ENCODE measurements at regions not wholly inside any gene's neighbourhood (a gene's known extent, or its start where the extent isn't known, plus 50 kb on each side); places are given as distances from the start of the nearest gene placed in this dataset.
"Not testable (repeated sequence)": the region's sequence is repeated elsewhere in the genome, so short reads cannot be mapped to it uniquely, and the experiment has no call there.

GRCh38 chr13:62721893-62722292, 1306.2 kb upstream of the PCDH20 start:
- DNase-seq (ENCODE audit: low read depth) = no peak

GRCh38 chr13:62711948-62712347, 1296.3 kb upstream of the PCDH20 start:
- not testable (repeated sequence) for H3K27ac Mint-ChIP-seq (ENCODE audit: unreplicated experiment); H3K4me3 Mint-ChIP-seq (ENCODE audit: unreplicated experiment); H3K9me3 ChIP-seq (ENCODE audit: insufficient read depth, low read depth, low read length); H3K27me3 Mint-ChIP-seq (ENCODE audit: low read depth, unreplicated experiment); H3K4me1 ChIP-seq (ENCODE audit: insufficient read depth, low read length); H3K27ac ChIP-seq (ENCODE audit: low read depth, low read length); H4K20me1 ChIP-seq (ENCODE audit: insufficient read depth, low read length); H3K4me2 ChIP-seq (ENCODE audit: low read length); H3K4me3 ChIP-seq (ENCODE audit: insufficient read depth, low read depth, low read length); H3K36me3 ChIP-seq (ENCODE audit: insufficient read depth, low read length); H3K9me3 Mint-ChIP-seq (ENCODE audit: unreplicated experiment); H3K4me1 Mint-ChIP-seq (ENCODE audit: low read depth, unreplicated experiment); H3K27me3 ChIP-seq (ENCODE audit: insufficient read depth, low read length); H3K79me2 ChIP-seq (ENCODE audit: insufficient read depth, low read length); FAIRE-seq; H3K9ac ChIP-seq (ENCODE audit: low read length); DNase-seq (ENCODE audit: low read depth); H3K36me3 Mint-ChIP-seq (ENCODE audit: low read depth, unreplicated experiment); H2AFZ ChIP-seq (ENCODE audit: low read depth, low read length)

More at GRCh38 chr13:62721893-62722292, 1306.2 kb upstream of the PCDH20 start:
- H3K27ac ChIP-seq (ENCODE audit: low read depth, low read length) = no peak overlapping the region
- FAIRE-seq = no peak
- Mint-ChIP-seq H3K4me1 (ENCODE audit: low read depth, unreplicated experiment) (no peaks in the 10 kb centered on the region), H3K9me3 (ENCODE audit: unreplicated experiment) (peaks cover 6% of the 10 kb centered on the region), H3K27ac (ENCODE audit: unreplicated experiment) (no peak overlapping the region), H3K36me3 (ENCODE audit: low read depth, unreplicated experiment) (no peaks in the 10 kb centered on the region), H3K27me3 (ENCODE audit: low read depth, unreplicated experiment) (no peaks in the 10 kb centered on the region), H3K4me3 (ENCODE audit: unreplicated experiment) (no peak overlapping the region)
- no peaks in the 10 kb centered on the region for H3K9me3 ChIP-seq (ENCODE audit: insufficient read depth, low read depth, low read length)
- no peaks in the 10 kb centered on the region for H3K4me1 ChIP-seq (ENCODE audit: insufficient read depth, low read length)
- no peak overlapping the region for H3K4me2 ChIP-seq (ENCODE audit: low read length)
- no peaks in the 10 kb centered on the region for H3K27me3 ChIP-seq (ENCODE audit: insufficient read depth, low read length)
- TF ChIP-seq EZH2 (IDR thresholded peaks at IDR 0.05; ENCODE audit: insufficient read depth, low read length) (no peak), CTCF (IDR thresholded peaks at IDR 0.05; ENCODE audit: insufficient read depth, low read depth, low read length) (no peak)
- H3K79me2 ChIP-seq (ENCODE audit: insufficient read depth, low read length) = no peaks in the 10 kb centered on the region
- H3K9ac ChIP-seq (ENCODE audit: low read length) = no peak overlapping the region
- H4K20me1 ChIP-seq (ENCODE audit: insufficient read depth, low read length) = no peaks in the 10 kb centered on the region
- H3K36me3 ChIP-seq (ENCODE audit: insufficient read depth, low read length) = no peaks in the 10 kb centered on the region
- no peak overlapping the region for H2AFZ ChIP-seq (ENCODE audit: low read depth, low read length)
- H3K4me3 ChIP-seq (ENCODE audit: insufficient read depth, low read depth, low read length) = no peak overlapping the region

GRCh38 chr13:62710787-62711186, 1295.1 kb upstream of the PCDH20 start:
- Mint-ChIP-seq H3K27me3 (ENCODE audit: low read depth, unreplicated experiment) (no peaks in the 10 kb centered on the region), H3K4me3 (ENCODE audit: unreplicated experiment) (no peak overlapping the region), H3K36me3 (ENCODE audit: low read depth, unreplicated experiment) (no peaks in the 10 kb centered on the region), H3K27ac (ENCODE audit: unreplicated experiment) (no peak overlapping the region), H3K9me3 (ENCODE audit: unreplicated experiment) (no peaks in the 10 kb centered on the region), H3K4me1 (ENCODE audit: low read depth, unreplicated experiment) (peaks cover 5% of the 10 kb centered on the region)
- H3K27me3 ChIP-seq (ENCODE audit: insufficient read depth, low read length) = no peaks in the 10 kb centered on the region
- H3K4me1 ChIP-seq (ENCODE audit: insufficient read depth, low read length) = no peaks in the 10 kb centered on the region
- no peak overlapping the region for H2AFZ ChIP-seq (ENCODE audit: low read depth, low read length)
- TF ChIP-seq CTCF (IDR thresholded peaks at IDR 0.05; ENCODE audit: insufficient read depth, low read depth, low read length) (no peak), EZH2 (IDR thresholded peaks at IDR 0.05; ENCODE audit: insufficient read depth, low read length) (no peak)
- H3K79me2 ChIP-seq (ENCODE audit: insufficient read depth, low read length) = no peaks in the 10 kb centered on the region
- H3K9ac ChIP-seq (ENCODE audit: low read length) = no peak overlapping the region
- no peak for FAIRE-seq
- DNase-seq (ENCODE audit: low read depth) = no peak
- no peaks in the 10 kb centered on the region for H4K20me1 ChIP-seq (ENCODE audit: insufficient read depth, low read length)
- H3K4me3 ChIP-seq (ENCODE audit: insufficient read depth, low read depth, low read length) = no peak overlapping the region
- no peak overlapping the region for H3K27ac ChIP-seq (ENCODE audit: low read depth, low read length)
- no peak overlapping the region for H3K4me2 ChIP-seq (ENCODE audit: low read length)
- no peaks in the 10 kb centered on the region for H3K9me3 ChIP-seq (ENCODE audit: insufficient read depth, low read depth, low read length)
- H3K36me3 ChIP-seq (ENCODE audit: insufficient read depth, low read length) = no peaks in the 10 kb centered on the region

Measured in astrocyte (in vitro differentiated cells and primary cell).